RWPE2 (cell line): ENCODE measurements at regions not wholly inside any gene's neighbourhood (a gene's known extent, or its start where the extent isn't known, plus 50 kb on each side); places are given as distances from the start of the nearest gene placed in this dataset.

ENCODE experiments used
- ATAC-seq: fragments of 200-7000 bp; cut with Tn5 transposase; 3 replicates; pipeline ENCODE4 v1.9.1; 2021; ENCODE audit warnings: low read depth
- DNase-seq: peaks from one replicate; pipeline ENCODE4 v3.0.0-alpha.2; 2020; ENCODE audit warnings: low spot score
- H3K27ac ChIP-seq: fragments of 450-650 bp; 2 replicates; pipeline ENCODE4 v1.5.1; 2017; ENCODE audit warnings: mild to moderate bottlenecking; ENCODE audit not compliant: poor library complexity, severe bottlenecking
- H3K27me3 ChIP-seq: fragments of 250-450 bp; sonication (Bioruptor Pico); 2 replicates; pipeline ENCODE4 v1.5.1; 2021; ENCODE audit warnings: mild to moderate bottlenecking, moderate library complexity; ENCODE audit not compliant: insufficient read depth, poor library complexity, severe bottlenecking
- H3K36me3 ChIP-seq: fragments of 250-450 bp; sonication (Bioruptor Pico); 2 replicates; pipeline ENCODE4 v1.5.1; 2020; ENCODE audit warnings: low read depth, mild to moderate bottlenecking, moderate library complexity
- H3K4me1 ChIP-seq: fragments of 250-450 bp; sonication (Bioruptor Pico); 2 replicates; pipeline ENCODE4 v1.5.1; 2021; ENCODE audit warnings: mild to moderate bottlenecking, moderate library complexity; ENCODE audit not compliant: insufficient read depth, poor library complexity, severe bottlenecking
- H3K4me3 ChIP-seq: fragments of 250-450 bp; sonication (Bioruptor Pico); 2 replicates; pipeline ENCODE4 v1.5.1; 2021; ENCODE audit warnings: mild to moderate bottlenecking, moderate library complexity; ENCODE audit not compliant: severe bottlenecking
- H3K9me3 ChIP-seq: fragments of 250-450 bp; sonication (Bioruptor Pico); 2 replicates; pipeline ENCODE4 v1.5.1; 2021; ENCODE audit warnings: mild to moderate bottlenecking, moderate library complexity; ENCODE audit not compliant: severe bottlenecking
- TF ChIP-seq, protein P1 (sequence below): fragments of 450-650 bp; IDR thresholded peaks from one replicate; pipeline ENCODE4 v1.5.1; 2017; ENCODE audit warnings: mild to moderate bottlenecking, moderate library complexity; ENCODE audit not compliant: poor library complexity, severe bottlenecking

- TF ChIP-seq, protein P1, sequence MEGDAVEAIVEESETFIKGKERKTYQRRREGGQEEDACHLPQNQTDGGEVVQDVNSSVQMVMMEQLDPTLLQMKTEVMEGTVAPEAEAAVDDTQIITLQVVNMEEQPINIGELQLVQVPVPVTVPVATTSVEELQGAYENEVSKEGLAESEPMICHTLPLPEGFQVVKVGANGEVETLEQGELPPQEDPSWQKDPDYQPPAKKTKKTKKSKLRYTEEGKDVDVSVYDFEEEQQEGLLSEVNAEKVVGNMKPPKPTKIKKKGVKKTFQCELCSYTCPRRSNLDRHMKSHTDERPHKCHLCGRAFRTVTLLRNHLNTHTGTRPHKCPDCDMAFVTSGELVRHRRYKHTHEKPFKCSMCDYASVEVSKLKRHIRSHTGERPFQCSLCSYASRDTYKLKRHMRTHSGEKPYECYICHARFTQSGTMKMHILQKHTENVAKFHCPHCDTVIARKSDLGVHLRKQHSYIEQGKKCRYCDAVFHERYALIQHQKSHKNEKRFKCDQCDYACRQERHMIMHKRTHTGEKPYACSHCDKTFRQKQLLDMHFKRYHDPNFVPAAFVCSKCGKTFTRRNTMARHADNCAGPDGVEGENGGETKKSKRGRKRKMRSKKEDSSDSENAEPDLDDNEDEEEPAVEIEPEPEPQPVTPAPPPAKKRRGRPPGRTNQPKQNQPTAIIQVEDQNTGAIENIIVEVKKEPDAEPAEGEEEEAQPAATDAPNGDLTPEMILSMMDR = no peak
Observed at GRCh38 chr4:24395937-24396336, 188.4 kb downstream of the DHX15 start.

DNA sequence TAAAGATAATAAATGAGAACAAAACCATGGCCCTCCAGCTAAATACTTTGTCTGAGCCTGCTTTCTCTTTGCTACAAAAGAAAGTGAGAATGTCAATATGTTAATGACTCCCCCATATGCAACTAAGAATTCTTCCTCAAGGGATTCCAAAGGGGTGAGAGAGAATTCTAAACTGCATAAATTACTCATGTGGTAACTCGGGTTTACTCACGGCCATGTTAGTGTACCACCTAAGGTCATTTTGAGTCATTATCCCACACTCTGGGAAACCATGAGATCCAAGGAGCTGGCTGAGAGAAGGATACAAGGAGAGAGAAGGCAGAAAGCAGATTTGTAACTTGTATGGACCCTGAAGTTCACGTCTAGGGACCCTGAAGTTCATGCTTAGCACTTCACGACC, 190.3 kb downstream of the DHX15 start:
- TF ChIP-seq, protein P1 = no peak
- Histone ChIP-seq H3K4me3 (no peak overlapping the region), H3K36me3 (no peaks in the 10 kb centered on the region), H3K27ac (no peak overlapping the region), H3K4me1 (no peaks in the 10 kb centered on the region), H3K9me3 (no peaks in the 10 kb centered on the region), H3K27me3 (no peaks in the 10 kb centered on the region)
- ATAC-seq (peak; percentile 75; the same call in 2 of the 3 replicates), DNase-seq (no peak)

More at GRCh38 chr4:24395937-24396336, 188.4 kb downstream of the DHX15 start:
- Histone ChIP-seq H3K27ac (no peak overlapping the region), H3K9me3 (no peaks in the 10 kb centered on the region), H3K27me3 (no peaks in the 10 kb centered on the region), H3K4me3 (no peak overlapping the region), H3K4me1 (no peaks in the 10 kb centered on the region), H3K36me3 (no peaks in the 10 kb centered on the region)
- ATAC-seq (no peak), DNase-seq (no peak)

- no peak for DNase-seq
- Histone ChIP-seq H3K4me3 (no peak overlapping the region), H3K9me3 (no peaks in the 10 kb centered on the region), H3K27me3 (no peaks in the 10 kb centered on the region), H3K36me3 (no peaks in the 10 kb centered on the region), H3K27ac (no peak overlapping the region), H3K4me1 (no peaks in the 10 kb centered on the region)
- TF ChIP-seq, protein P1 = no peak
- ATAC-seq = no peak
Observed at GRCh38 chr4:24392613-24393012, 191.7 kb downstream of the DHX15 start.

- Histone ChIP-seq H3K4me1 (peaks cover 9% of the 10 kb centered on the region), H3K27me3 (no peaks in the 10 kb centered on the region), H3K9me3 (no peaks in the 10 kb centered on the region), H3K27ac (peak overlapping the region; percentile 43), H3K36me3 (no peaks in the 10 kb centered on the region), H3K4me3 (no peak overlapping the region)
- peak; percentile 99 for ATAC-seq
- TF ChIP-seq, protein P1 = no peak
- no peak for DNase-seq
Observed at GRCh38 chr4:24382381-24382780, 202.0 kb downstream of the DHX15 start.

- TF ChIP-seq, protein P1 = no peak
- H3K27me3 ChIP-seq = no peaks in the 10 kb centered on the region
- H3K4me3 ChIP-seq = no peak overlapping the region
- H3K27ac ChIP-seq = no peak overlapping the region
- H3K36me3 ChIP-seq = no peaks in the 10 kb centered on the region
- ATAC-seq = no peak
- H3K4me1 ChIP-seq = peaks cover 9% of the 10 kb centered on the region
- no peaks in the 10 kb centered on the region for H3K9me3 ChIP-seq
- no peak for DNase-seq
Observed at GRCh38 chr4:24380957-24381665, 203.2 kb downstream of the DHX15 start.
